ENCODE measurements at regions not wholly inside any gene's neighbourhood (a gene's known extent, or its start where the extent isn't known, plus 50 kb on each side); places are given as distances from the start of the nearest gene placed in this dataset.

- TF ChIP-seq POLR2AphosphoS5 (IDR thresholded peaks at IDR 0.05): no peak
- TF ChIP-seq CTCF (IDR thresholded peaks at IDR 0.05): no peak
- no peak for TF ChIP-seq POLR2A (IDR thresholded peaks at IDR 0.05)
Observed at GRCh38 chr18:73261923-73262322, 394.1 kb upstream of the NETO1 start.

Measured in transverse colon (tissue), 4 donors.